ENCODE measurements at regions not wholly inside any gene's neighbourhood (a gene's known extent, or its start where the extent isn't known, plus 50 kb on each side); places are given as distances from the start of the nearest gene placed in this dataset.

DNA sequence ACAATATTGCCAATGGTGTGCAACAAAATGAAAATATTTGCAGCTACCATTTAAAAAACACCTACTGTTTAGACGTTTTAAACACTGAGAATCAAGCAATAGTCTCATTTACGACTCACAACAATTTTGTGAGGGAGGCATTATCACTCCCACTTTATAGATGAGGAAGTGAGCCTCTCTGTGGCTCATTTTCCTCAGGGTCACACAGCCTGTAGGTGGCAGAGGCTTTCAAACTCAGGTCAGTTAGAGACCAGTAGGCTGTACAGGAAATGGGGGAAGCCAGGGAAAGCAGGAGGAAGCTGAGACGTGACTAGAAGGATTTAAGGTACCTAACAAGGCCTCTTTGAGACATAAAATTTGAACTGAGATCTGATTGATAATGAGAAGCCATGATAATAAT lies 95.0 kb upstream of the ZNF521 start:
- TF ChIP-seq TAF1 (IDR thresholded peaks at IDR 0.05; ENCODE audit: borderline replicate concordance, low read depth, low read length) (no peak), POLR2AphosphoS5 (IDR thresholded peaks at IDR 0.05; ENCODE audit: low read depth, low read length) (no peak)

All from GM12892 (cell line).